K562 (cell line): ENCODE measurements at regions not wholly inside any gene's neighbourhood (a gene's known extent, or its start where the extent isn't known, plus 50 kb on each side); places are given as distances from the start of the nearest gene placed in this dataset.
"Not testable (repeated sequence)": the region's sequence is repeated elsewhere in the genome, so short reads cannot be mapped to it uniquely, and the experiment has no call there.

Experiments
- ATAC-seq: fragments of 200-7000 bp; cut with Tn5 transposase; 3 replicates; pipeline ENCODE4 v1.9.1; 2020; ENCODE audit warnings: moderate library complexity
- BruUV-seq: library from RNA; stranded (reverse); fragments of 400-500 nt; replicated peaks from 2 replicates; lab custom pipeline; 2021; lab: Mats Ljungman, UMichigan
- CTCF ChIA-PET: fragments of 300-600 bp; formaldehyde crosslinking; extraction: SDS; loops from one replicate; lab custom pipeline; 2021; ENCODE audit warnings: low intra/inter-chr PET ratio; lab: Yijun Ruan, JAX
- POLR2A ChIA-PET: fragments of 300-600, 350-650 bp; sonication (Branson Sonifier 250); formaldehyde crosslinking; extraction: SDS; loops from one replicate; lab custom pipeline; 2021; ENCODE audit warnings: antibody characterized with exemption, inconsistent platforms; lab: Yijun Ruan, JAX
- DNase-seq, 4 experiments: peaks; one replicate each; pipeline versions ENCODE4 v3.0.0 to v3.0.0-alpha.2; 2011 to 2018; ENCODE audit warnings: low spot score in 3 of 4, mixed read lengths in 3 of 4; ENCODE audit errors: extremely low read depth in 1 of 4
- FAIRE-seq: peaks from 2 replicates; lab custom pipeline; 2011; peaks lifted over from hg19 to GRCh38; lab: Jason Lieb, UNC
- H2AFZ ChIP-seq: 2 replicates; pipeline ENCODE4 v1.6.0; 2011; ENCODE audit warnings: low read depth, low read length, control low read depth, inconsistent platforms
- H3K27ac ChIP-seq: fragments of 200-600 bp; 3 replicates; pipeline ENCODE4 v1.8.0; 2011; ENCODE audit warnings: low read depth, mild to moderate bottlenecking, control low read depth, inconsistent platforms, low read length, moderate library complexity, mixed read lengths; ENCODE audit errors: extremely low read depth
- H3K27me3 ChIP-seq, 2 experiments: fragments of 300-600 bp in 1 of 2; 2 replicates in 1 of 2; 3 replicates in 1 of 2; pipeline versions ENCODE4 v1.6.0 to v1.8.0; 2011; ENCODE audit warnings: inconsistent platforms in 2 of 2, low read length in 2 of 2, mild to moderate bottlenecking in 1 of 2, mixed read lengths in 1 of 2, moderate library complexity in 1 of 2; ENCODE audit not compliant: control insufficient read depth in 2 of 2, insufficient read depth in 2 of 2
- H3K36me3 ChIP-seq: fragments of 300-600 bp; 3 replicates; pipeline ENCODE4 v1.8.0; 2011; ENCODE audit warnings: mild to moderate bottlenecking, low read length, inconsistent platforms; ENCODE audit not compliant: control insufficient read depth, insufficient read depth
- H3K4me1 ChIP-seq, 2 experiments: fragments of 200-600 bp in 1 of 2; replicated peaks in 1 of 2; 2 replicates in 1 of 2; 3 replicates in 1 of 2; pipeline versions ENCODE4 v1.5.1 to v1.8.0; 2011; ENCODE audit warnings: inconsistent platforms in 2 of 2, low read length in 2 of 2, mild to moderate bottlenecking in 1 of 2, mixed read lengths in 1 of 2, moderate library complexity in 1 of 2; ENCODE audit not compliant: control insufficient read depth in 2 of 2, insufficient read depth in 2 of 2
- H3K4me2 ChIP-seq: 2 replicates; pipeline ENCODE4 v1.6.1; 2011; ENCODE audit warnings: low read length, control low read depth, inconsistent platforms, mixed read lengths; ENCODE audit not compliant: insufficient read depth
- H3K4me3 ChIP-seq: fragments of 200-600 bp; sonication (generic), shearing (Covaris generic); 2 replicates; pipeline ENCODE4 v1.5.1; 2016; ENCODE audit warnings: control low read depth, inconsistent platforms
- H3K79me2 ChIP-seq: fragments of 200-600 bp; 3 replicates; pipeline ENCODE4 v1.8.0; 2011; ENCODE audit warnings: low read length, inconsistent platforms; ENCODE audit not compliant: control insufficient read depth, insufficient read depth
- H3K9ac ChIP-seq, 2 experiments: 2 replicates each; pipeline versions ENCODE4 v1.6.0 to v1.6.1; 2011; ENCODE audit warnings: low read depth in 2 of 2, low read length in 2 of 2, control low read depth in 1 of 2, inconsistent platforms in 1 of 2, mild to moderate bottlenecking in 1 of 2, mixed read lengths in 1 of 2; ENCODE audit not compliant: insufficient read depth in 1 of 2
- H3K9me1 ChIP-seq: one replicate; pipeline ENCODE4 v1.6.0; 2011; ENCODE audit warnings: inconsistent platforms, mild to moderate bottlenecking, low read length, moderate library complexity; ENCODE audit not compliant: control insufficient read depth, insufficient read depth
- H3K9me3 ChIP-seq: replicated peaks from 2 replicates; pipeline ENCODE4 v1.5.1; 2011; ENCODE audit warnings: low read depth, low read length, inconsistent platforms; ENCODE audit not compliant: control insufficient read depth, insufficient read depth
- H4K20me1 ChIP-seq: replicated peaks from 2 replicates; pipeline ENCODE4 v1.6.1; 2011; ENCODE audit warnings: low read length, inconsistent platforms, mixed read lengths; ENCODE audit not compliant: control insufficient read depth, insufficient read depth
- POLR2G ChIP-seq: fragments of 200-400 bp; formaldehyde crosslinking; IDR thresholded peaks from 2 replicates; pipeline ENCODE4 v1.6.1; 2017; ENCODE audit warnings: low read depth, mild to moderate bottlenecking, antibody characterized with exemption, low read length, moderate library complexity
- WGBS: fragments of 100-300 bp; shearing (Covaris generic); methylation state at CpG from one replicate; pipeline ENCODE4 v1.1.6; 2016; ENCODE audit warnings: low coverage, mixed read lengths; ENCODE audit not compliant: insufficient coverage; ENCODE audit errors: missing lambda C conversion rate; 5-methylcytosine and 5-hydroxymethylcytosine counted together
- in situ Hi-C: fragments of 300-500 bp; cut with MboI; formaldehyde crosslinking; loops from 4 replicates; pipeline ENCODE4 v1.15.0; 2018; ENCODE audit warnings: inconsistent platforms, mixed read lengths
- intact Hi-C: fragments of 100-400 bp; cut with micrococcal nuclease; formaldehyde crosslinking; loops from 2 replicates; pipeline ENCODE4 v1.14.2; 2022
- TF ChIP-seq, protein P1 (sequence below), 2 experiments: IDR thresholded peaks; 2 replicates each; pipeline ENCODE4 v1.6.1; 2011; ENCODE audit warnings: borderline replicate concordance in 1 of 2, control low read depth in 1 of 2, low read depth in 1 of 2, low read length in 1 of 2, mild to moderate bottlenecking in 1 of 2, mixed read lengths in 1 of 2, moderate library complexity in 1 of 2; ENCODE audit not compliant: insufficient read depth in 1 of 2, insufficient read length in 1 of 2, poor library complexity in 1 of 2, severe bottlenecking in 1 of 2; ENCODE audit errors: extremely low read depth in 1 of 2
- TF ChIP-seq, protein P2 (sequence below): fragments of 200-800 bp; sonication (Bioruptor generic); IDR thresholded peaks from 2 replicates; pipeline ENCODE4 v1.6.1; 2017; ENCODE audit warnings: missing genetic modification characterization, missing compliant biosample characterization

DNA sequence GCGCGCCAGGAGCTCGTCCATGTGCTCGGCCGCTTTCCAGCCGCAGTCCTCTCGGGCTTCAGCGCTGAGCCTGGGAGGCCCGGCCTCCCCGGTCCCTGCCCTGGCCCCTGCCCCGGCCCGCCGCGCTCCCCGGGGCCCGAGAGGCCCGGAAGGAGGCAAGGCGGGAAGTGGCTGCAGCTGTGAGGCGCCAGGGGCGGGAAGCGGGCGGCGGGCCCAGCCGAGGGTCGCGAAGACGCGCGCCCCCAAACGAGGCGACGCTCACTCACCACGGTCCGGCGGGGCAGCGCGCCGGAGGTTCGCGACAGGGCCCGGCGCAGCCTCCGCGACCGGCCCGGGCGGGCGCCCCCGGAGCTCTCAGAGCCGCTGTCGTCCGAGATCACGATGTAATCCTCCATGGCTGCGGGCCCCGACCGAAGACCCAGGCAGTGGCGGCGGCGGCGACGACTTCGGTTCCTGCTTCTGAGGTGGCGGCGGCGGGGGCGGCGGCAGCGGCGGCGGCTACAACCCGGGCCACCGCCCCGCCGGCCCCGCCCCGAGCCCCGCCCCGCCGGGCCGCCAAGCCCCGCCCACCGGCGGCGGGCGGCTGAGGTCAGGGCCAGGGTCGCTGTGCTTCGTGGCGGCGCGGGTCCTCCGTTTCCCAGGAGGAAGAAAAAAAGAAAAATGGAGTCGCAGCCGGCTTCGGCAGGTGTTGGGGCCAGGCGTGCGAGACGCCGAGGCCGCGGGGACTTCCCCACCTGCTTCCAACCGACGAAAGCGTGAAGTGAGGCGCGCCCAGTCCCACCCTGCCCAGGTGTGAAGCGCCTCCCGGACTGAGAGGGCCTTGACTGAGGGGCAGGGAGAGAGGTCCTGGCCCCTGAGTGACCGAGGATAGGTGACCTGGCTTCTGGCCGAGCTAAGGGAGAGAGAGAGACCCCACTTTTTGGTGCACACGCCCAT lies 72.1 kb downstream of the B4GALT7 start:
- H2AFZ ChIP-seq, in situ Hi-C loops: not testable (repeated sequence)

More for the DNA sequence above, 72.1 kb downstream of the B4GALT7 start:
- POLR2A ChIA-PET, H3K79me2 ChIP-seq, H3K9ac ChIP-seq, H3K9me1 ChIP-seq, H3K4me1 ChIP-seq, H3K27me3 ChIP-seq, CTCF ChIA-PET, H3K9me3 ChIP-seq, H3K27ac ChIP-seq, H4K20me1 ChIP-seq, H3K4me2 ChIP-seq, H3K36me3 ChIP-seq, FAIRE-seq, intact Hi-C loops, BruUV-seq: not testable (repeated sequence)
- ATAC-seq = peak; percentile 83
- DNase-seq = peak in 1 of 4 experiments; percentile 65
- H3K4me3 ChIP-seq = peak overlapping the region; percentile 30; the same call in 1 of the 2 replicates
- TF ChIP-seq POLR2G = peak; percentile 36; the same call in 1 of the 2 replicates
- TF ChIP-seq, protein P1, sequence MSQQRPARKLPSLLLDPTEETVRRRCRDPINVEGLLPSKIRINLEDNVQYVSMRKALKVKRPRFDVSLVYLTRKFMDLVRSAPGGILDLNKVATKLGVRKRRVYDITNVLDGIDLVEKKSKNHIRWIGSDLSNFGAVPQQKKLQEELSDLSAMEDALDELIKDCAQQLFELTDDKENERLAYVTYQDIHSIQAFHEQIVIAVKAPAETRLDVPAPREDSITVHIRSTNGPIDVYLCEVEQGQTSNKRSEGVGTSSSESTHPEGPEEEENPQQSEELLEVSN (IDR thresholded peaks at IDR 0.05; ENCODE audit: borderline replicate concordance in 1 of 2, extremely low read depth in 1 of 2, insufficient read depth in 1 of 2, insufficient read length in 1 of 2, low read depth in 1 of 2, low read length in 1 of 2, poor library complexity in 1 of 2, severe bottlenecking in 1 of 2) = peak in 1 of 2 experiments; percentile 35
- TF ChIP-seq, protein P2, sequence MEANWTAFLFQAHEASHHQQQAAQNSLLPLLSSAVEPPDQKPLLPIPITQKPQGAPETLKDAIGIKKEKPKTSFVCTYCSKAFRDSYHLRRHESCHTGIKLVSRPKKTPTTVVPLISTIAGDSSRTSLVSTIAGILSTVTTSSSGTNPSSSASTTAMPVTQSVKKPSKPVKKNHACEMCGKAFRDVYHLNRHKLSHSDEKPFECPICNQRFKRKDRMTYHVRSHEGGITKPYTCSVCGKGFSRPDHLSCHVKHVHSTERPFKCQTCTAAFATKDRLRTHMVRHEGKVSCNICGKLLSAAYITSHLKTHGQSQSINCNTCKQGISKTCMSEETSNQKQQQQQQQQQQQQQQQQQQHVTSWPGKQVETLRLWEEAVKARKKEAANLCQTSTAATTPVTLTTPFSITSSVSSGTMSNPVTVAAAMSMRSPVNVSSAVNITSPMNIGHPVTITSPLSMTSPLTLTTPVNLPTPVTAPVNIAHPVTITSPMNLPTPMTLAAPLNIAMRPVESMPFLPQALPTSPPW = 0 out of 2 replicates have a peak, but pooled peaks have one; percentile 13
- no CpG with 5 or more reads among the region's 110 CpGs for WGBS
